B cell (primary cell): ENCODE measurements at regions not wholly inside any gene's neighbourhood (a gene's known extent, or its start where the extent isn't known, plus 50 kb on each side); places are given as distances from the start of the nearest gene placed in this dataset.

Source experiments
- CTCF ChIP-seq: fragments of 200-600 bp; IDR thresholded peaks from one replicate; pipeline ENCODE4 v1.8.0; 2022; ENCODE audit warnings: antibody characterized with exemption, mild to moderate bottlenecking
- EZH2 ChIP-seq: IDR thresholded peaks from 2 replicates; pipeline ENCODE4 v1.6.1; 2012; ENCODE audit warnings: borderline replicate concordance, low read depth, mild to moderate bottlenecking, moderate library complexity, low read length; ENCODE audit not compliant: insufficient read depth, poor library complexity, severe bottlenecking

- TF ChIP-seq EZH2 (no peak), CTCF (no peak)
These were observed 125.1 kb upstream of the ZBTB20 start for GRCh38 chr3:115272036-115272824.
